Astrocyte (in vitro differentiated cells and primary cell): ENCODE measurements at regions not wholly inside any gene's neighbourhood (a gene's known extent, or its start where the extent isn't known, plus 50 kb on each side); places are given as distances from the start of the nearest gene placed in this dataset.

Experiments
- DNase-seq: peaks from one replicate; pipeline ENCODE4 v3.0.0-alpha.2; 2010; ENCODE audit warnings: low read depth
- FAIRE-seq: peaks from 2 replicates; lab custom pipeline; 2011; peaks lifted over from hg19 to GRCh38; lab: Jason Lieb, UNC
- H2AFZ ChIP-seq: 2 replicates; pipeline ENCODE4 v1.6.0; 2012; ENCODE audit warnings: low read depth, low read length, inconsistent platforms
- H3K27ac ChIP-seq: 2 replicates; pipeline ENCODE4 v1.5.1; 2011; ENCODE audit warnings: low read depth, low read length, inconsistent platforms
- H3K27me3 ChIP-seq: 2 replicates; pipeline ENCODE4 v1.6.0; 2011; ENCODE audit warnings: low read length, inconsistent platforms; ENCODE audit not compliant: insufficient read depth
- H3K36me3 ChIP-seq: 2 replicates; pipeline ENCODE4 v1.5.1; 2011; ENCODE audit warnings: low read length, inconsistent platforms; ENCODE audit not compliant: insufficient read depth
- H3K4me1 ChIP-seq: 2 replicates; pipeline ENCODE4 v1.5.1; 2011; ENCODE audit warnings: low read length, inconsistent platforms; ENCODE audit not compliant: insufficient read depth
- H3K4me2 ChIP-seq: 2 replicates; pipeline ENCODE4 v1.6.0; 2012; ENCODE audit warnings: low read length, inconsistent platforms
- H3K4me3 ChIP-seq: 2 replicates; pipeline ENCODE4 v1.5.1; 2011; ENCODE audit warnings: low read depth, mild to moderate bottlenecking, low read length, inconsistent platforms; ENCODE audit not compliant: insufficient read depth
- H3K79me2 ChIP-seq: 2 replicates; pipeline ENCODE4 v1.6.0; 2012; ENCODE audit warnings: mild to moderate bottlenecking, low read length, inconsistent platforms; ENCODE audit not compliant: insufficient read depth
- H3K9ac ChIP-seq: 2 replicates; pipeline ENCODE4 v1.6.0; 2012; ENCODE audit warnings: mild to moderate bottlenecking, low read length, inconsistent platforms
- H3K9me3 ChIP-seq: 2 replicates; pipeline ENCODE4 v1.5.1; 2012; ENCODE audit warnings: low read depth, mild to moderate bottlenecking, low read length, inconsistent platforms; ENCODE audit not compliant: insufficient read depth
- H4K20me1 ChIP-seq: 2 replicates; pipeline ENCODE4 v1.6.0; 2012; ENCODE audit warnings: low read length, inconsistent platforms; ENCODE audit not compliant: insufficient read depth
- H3K27ac Mint-ChIP-seq: one replicate; pipeline ENCODE4 v1.8.0; 2021; ENCODE audit warnings: mild to moderate bottlenecking, mixed read lengths; ENCODE audit not compliant: unreplicated experiment
- H3K27me3 Mint-ChIP-seq: one replicate; pipeline ENCODE4 v1.8.0; 2021; ENCODE audit warnings: low read depth, mixed read lengths; ENCODE audit not compliant: unreplicated experiment
- H3K36me3 Mint-ChIP-seq: one replicate; pipeline ENCODE4 v1.8.0; 2021; ENCODE audit warnings: low read depth, mixed read lengths; ENCODE audit not compliant: unreplicated experiment
- H3K4me1 Mint-ChIP-seq: one replicate; pipeline ENCODE4 v1.8.0; 2021; ENCODE audit warnings: low read depth, mixed read lengths; ENCODE audit not compliant: unreplicated experiment
- H3K4me3 Mint-ChIP-seq: one replicate; pipeline ENCODE4 v1.8.0; 2021; ENCODE audit warnings: mild to moderate bottlenecking, moderate library complexity, mixed read lengths; ENCODE audit not compliant: unreplicated experiment
- H3K9me3 Mint-ChIP-seq: one replicate; pipeline ENCODE4 v1.8.0; 2021; ENCODE audit warnings: mild to moderate bottlenecking, mixed read lengths; ENCODE audit not compliant: unreplicated experiment
- CTCF ChIP-seq: IDR thresholded peaks from 2 replicates; pipeline ENCODE4 v1.5.1; 2011; ENCODE audit warnings: low read depth, mild to moderate bottlenecking, inconsistent platforms, low read length, moderate library complexity; ENCODE audit not compliant: insufficient read depth
- EZH2 ChIP-seq: IDR thresholded peaks from 2 replicates; pipeline ENCODE4 v1.6.1; 2012; ENCODE audit warnings: mild to moderate bottlenecking, low read length, inconsistent platforms; ENCODE audit not compliant: insufficient read depth

GRCh38 chr4:26248647-26249046 lies 72.2 kb upstream of the RBPJ start:
- peak; percentile 51 for DNase-seq
- H3K4me3 ChIP-seq: no peak overlapping the region
- H3K27ac Mint-ChIP-seq: no peak overlapping the region
- H3K9me3 Mint-ChIP-seq: no peaks in the 10 kb centered on the region
- no peaks in the 10 kb centered on the region for H3K9me3 ChIP-seq
- H3K4me3 Mint-ChIP-seq: no peak overlapping the region
- no peak overlapping the region for H3K4me2 ChIP-seq
- no peak overlapping the region for H3K9ac ChIP-seq
- H4K20me1 ChIP-seq: no peaks in the 10 kb centered on the region
- no peak overlapping the region for H3K27ac ChIP-seq
- H3K36me3 Mint-ChIP-seq: no peaks in the 10 kb centered on the region
- H3K27me3 ChIP-seq: no peaks in the 10 kb centered on the region
- no peaks in the 10 kb centered on the region for H3K27me3 Mint-ChIP-seq
- TF ChIP-seq EZH2: no peak
- TF ChIP-seq CTCF: no peak
- FAIRE-seq: no peak
- H3K4me1 ChIP-seq: peaks cover 3% of the 10 kb centered on the region
- H3K4me1 Mint-ChIP-seq: peaks cover 5% of the 10 kb centered on the region
- no peaks in the 10 kb centered on the region for H3K36me3 ChIP-seq
- no peaks in the 10 kb centered on the region for H3K79me2 ChIP-seq
- no peak overlapping the region for H2AFZ ChIP-seq

- Mint-ChIP-seq H3K27me3 (no peaks in the 10 kb centered on the region), H3K36me3 (no peaks in the 10 kb centered on the region), H3K4me1 (peaks cover 6% of the 10 kb centered on the region), H3K27ac (peak overlapping the region; percentile 47), H3K4me3 (no peak overlapping the region), H3K9me3 (peaks cover 2% of the 10 kb centered on the region)
- Histone ChIP-seq H3K4me3 (no peak overlapping the region), H3K9me3 (no peaks in the 10 kb centered on the region), H3K79me2 (no peaks in the 10 kb centered on the region), H3K27me3 (no peaks in the 10 kb centered on the region), H2AFZ (no peak overlapping the region), H4K20me1 (no peaks in the 10 kb centered on the region), H3K4me1 (peaks cover 3% of the 10 kb centered on the region), H3K27ac (no peak overlapping the region), H3K9ac (no peak overlapping the region), H3K36me3 (no peaks in the 10 kb centered on the region), H3K4me2 (no peak overlapping the region)
- TF ChIP-seq EZH2 (no peak), CTCF (no peak)
- DNase-seq (peak; percentile 12), FAIRE-seq (no peak)
These were observed 68.3 kb upstream of the RBPJ start for GRCh38 chr4:26252349-26253025.

GRCh38 chr4:26253968-26254367 lies 66.8 kb upstream of the RBPJ start:
- Mint-ChIP-seq H3K27ac (no peak overlapping the region), H3K4me1 (peaks cover 6% of the 10 kb centered on the region), H3K36me3 (no peaks in the 10 kb centered on the region), H3K27me3 (no peaks in the 10 kb centered on the region), H3K4me3 (no peak overlapping the region), H3K9me3 (peaks cover 2% of the 10 kb centered on the region)
- H2AFZ ChIP-seq: no peak overlapping the region
- H3K36me3 ChIP-seq: no peaks in the 10 kb centered on the region
- no peaks in the 10 kb centered on the region for H3K79me2 ChIP-seq
- peaks cover 3% of the 10 kb centered on the region for H3K4me1 ChIP-seq
- H3K27me3 ChIP-seq: no peaks in the 10 kb centered on the region
- no peaks in the 10 kb centered on the region for H4K20me1 ChIP-seq
- no peaks in the 10 kb centered on the region for H3K9me3 ChIP-seq
- FAIRE-seq (no peak), DNase-seq (no peak)
- no peak overlapping the region for H3K9ac ChIP-seq
- H3K4me3 ChIP-seq: no peak overlapping the region
- no peak overlapping the region for H3K4me2 ChIP-seq
- TF ChIP-seq CTCF: no peak
- no peak for TF ChIP-seq EZH2
- no peak overlapping the region for H3K27ac ChIP-seq
